GM21515 (cell line): ENCODE measurements at regions not wholly inside any gene's neighbourhood (a gene's known extent, or its start where the extent isn't known, plus 50 kb on each side); places are given as distances from the start of the nearest gene placed in this dataset.
"Not testable (repeated sequence)": the region's sequence is repeated elsewhere in the genome, so short reads cannot be mapped to it uniquely, and the experiment has no call there.

Experiments used
- ATAC-seq: cut with Tn5 transposase; IDR thresholded peaks from one replicate; pipeline ENCODE4 v1.9.1; 2021; ENCODE audit not compliant: unreplicated experiment

- ATAC-seq: no peak
Measured at GRCh38 chr6:131424475-131424874, 148.6 kb upstream of the ARG1 start.

- ATAC-seq: no peak
Measured at GRCh38 chr6:131427434-131428058, 145.5 kb upstream of the ARG1 start.

GRCh38 chr6:131430531-131430930, 142.5 kb upstream of the ARG1 start:
- ATAC-seq: no peak

GRCh38 chr6:131431718-131432117, 141.3 kb upstream of the ARG1 start:
- ATAC-seq: no peak

- no peak for ATAC-seq
Measured at GRCh38 chr6:131433927-131434326, 139.1 kb upstream of the ARG1 start.

GRCh38 chr6:131436358-131436757, 136.7 kb upstream of the ARG1 start:
- ATAC-seq: no peak

GRCh38 chr6:131443014-131443413, 130.0 kb upstream of the ARG1 start:
- ATAC-seq: no peak

GRCh38 chr6:131443514-131443913, 129.5 kb upstream of the ARG1 start:
- ATAC-seq: no peak

- not testable (repeated sequence) for ATAC-seq
Measured at GRCh38 chr6:131445356-131445755, 127.7 kb upstream of the ARG1 start.

GRCh38 chr6:131450861-131451260, 122.2 kb upstream of the ARG1 start:
- ATAC-seq: no peak

GRCh38 chr6:131451321-131452144, 121.5 kb upstream of the ARG1 start:
- ATAC-seq: no peak

- no peak for ATAC-seq
Measured at GRCh38 chr6:131453803-131454202, 119.2 kb upstream of the ARG1 start.

- no peak for ATAC-seq
Measured at GRCh38 chr6:131456565-131456964, 116.5 kb upstream of the ARG1 start.

- ATAC-seq: no peak
Measured at GRCh38 chr6:131459005-131459404, 114.0 kb upstream of the ARG1 start.

GRCh38 chr6:131460614-131461000, 112.4 kb upstream of the ARG1 start:
- no peak for ATAC-seq

- no peak for ATAC-seq
Measured at GRCh38 chr6:131469130-131469529, 103.9 kb upstream of the ARG1 start.

- ATAC-seq: no peak
Measured at GRCh38 chr6:131470534-131470933, 102.5 kb upstream of the ARG1 start.

GRCh38 chr6:131471331-131471730, 101.7 kb upstream of the ARG1 start:
- ATAC-seq: no peak

GRCh38 chr6:131473303-131473702, 99.7 kb upstream of the ARG1 start:
- ATAC-seq: not testable (repeated sequence)

GRCh38 chr6:131476362-131476761, 96.7 kb upstream of the ARG1 start:
- no peak for ATAC-seq

GRCh38 chr6:131478740-131479211, 94.2 kb upstream of the ARG1 start:
- not testable (repeated sequence) for ATAC-seq

GRCh38 chr6:131486608-131487007, 86.4 kb upstream of the ARG1 start:
- no peak for ATAC-seq
